HUES6 (cell line): ENCODE measurements at regions not wholly inside any gene's neighbourhood (a gene's known extent, or its start where the extent isn't known, plus 50 kb on each side); places are given as distances from the start of the nearest gene placed in this dataset.
"Not testable (repeated sequence)": the region's sequence is repeated elsewhere in the genome, so short reads cannot be mapped to it uniquely, and the experiment has no call there.

Experiments
- H3K27ac ChIP-seq: 2 replicates; pipeline ENCODE4 v1.7.0; 2013; ENCODE audit warnings: low read depth, mild to moderate bottlenecking, low read length, inconsistent platforms
- H3K27me3 ChIP-seq: 2 replicates; pipeline ENCODE4 v1.6.1; 2013; ENCODE audit warnings: low read length; ENCODE audit not compliant: control insufficient read depth, insufficient read depth
- H3K36me3 ChIP-seq: 2 replicates; pipeline ENCODE4 v1.6.1; 2013; ENCODE audit warnings: low read length; ENCODE audit not compliant: control insufficient read depth, insufficient read depth
- H3K4me1 ChIP-seq: 2 replicates; pipeline ENCODE4 v1.6.1; 2013; ENCODE audit warnings: low read length; ENCODE audit not compliant: control insufficient read depth, insufficient read depth
- H3K4me3 ChIP-seq: 2 replicates; pipeline ENCODE4 v1.5.1; 2013; ENCODE audit warnings: low read depth, low read length
- H3K9ac ChIP-seq: one replicate; pipeline ENCODE4 v1.6.1; 2013; ENCODE audit warnings: mild to moderate bottlenecking, low read length
- H3K9me3 ChIP-seq: 2 replicates; pipeline ENCODE4 v1.6.1; 2013; ENCODE audit warnings: low read depth, low read length; ENCODE audit not compliant: control insufficient read depth, insufficient read depth

- no peak overlapping the region for H3K27ac ChIP-seq
- peaks cover 31% of the 10 kb centered on the region for H3K9me3 ChIP-seq
Observed at GRCh38 chr11:103730131-103730940, 306.1 kb upstream of the DDI1 start.

GRCh38 chr11:103731670-103732069 lies 304.8 kb upstream of the DDI1 start:
- no peaks in the 10 kb centered on the region for H3K36me3 ChIP-seq
- no peaks in the 10 kb centered on the region for H3K27me3 ChIP-seq
- no peak overlapping the region for H3K9ac ChIP-seq
- no peaks in the 10 kb centered on the region for H3K4me1 ChIP-seq
- no peak overlapping the region for H3K27ac ChIP-seq
- H3K9me3 ChIP-seq: peaks cover 20% of the 10 kb centered on the region
- H3K4me3 ChIP-seq: no peak overlapping the region

More at GRCh38 chr11:103730131-103730940, 306.1 kb upstream of the DDI1 start:
- H3K36me3 ChIP-seq: no peaks in the 10 kb centered on the region
- H3K27me3 ChIP-seq: no peaks in the 10 kb centered on the region
- no peaks in the 10 kb centered on the region for H3K4me1 ChIP-seq
- H3K4me3 ChIP-seq: no peak overlapping the region
- no peak overlapping the region for H3K9ac ChIP-seq

GRCh38 chr11:103733889-103734288 lies 302.6 kb upstream of the DDI1 start:
- no peaks in the 10 kb centered on the region for H3K9me3 ChIP-seq

GRCh38 chr11:103735497-103736032 lies 300.9 kb upstream of the DDI1 start:
- H3K9ac ChIP-seq: no peak overlapping the region
- H3K4me3 ChIP-seq: no peak overlapping the region
- H3K4me1 ChIP-seq: peaks cover 12% of the 10 kb centered on the region
- H3K27me3 ChIP-seq: no peaks in the 10 kb centered on the region
- H3K9me3 ChIP-seq: no peaks in the 10 kb centered on the region
- no peak overlapping the region for H3K27ac ChIP-seq
- H3K36me3 ChIP-seq: no peaks in the 10 kb centered on the region

More at GRCh38 chr11:103733889-103734288, 302.6 kb upstream of the DDI1 start:
- Histone ChIP-seq H3K4me3 (no peak overlapping the region), H3K9ac (no peak overlapping the region), H3K4me1 (peaks cover 11% of the 10 kb centered on the region), H3K27ac (no peak overlapping the region), H3K27me3 (no peaks in the 10 kb centered on the region), H3K36me3 (no peaks in the 10 kb centered on the region)

- Histone ChIP-seq H3K27me3 (no peaks in the 10 kb centered on the region), H3K4me1 (peaks cover 12% of the 10 kb centered on the region), H3K27ac (no peak overlapping the region), H3K9me3 (no peaks in the 10 kb centered on the region), H3K36me3 (no peaks in the 10 kb centered on the region), H3K9ac (no peak overlapping the region), H3K4me3 (no peak overlapping the region)
Observed at GRCh38 chr11:103736315-103737036, 300.0 kb upstream of the DDI1 start.

- Histone ChIP-seq H3K9me3 (no peaks in the 10 kb centered on the region), H3K36me3 (no peaks in the 10 kb centered on the region)
Observed at GRCh38 chr11:103737037-103737622, 299.3 kb upstream of the DDI1 start.

GRCh38 chr11:103737747-103738146 lies 298.7 kb upstream of the DDI1 start:
- peaks cover 12% of the 10 kb centered on the region for H3K4me1 ChIP-seq
- no peak overlapping the region for H3K9ac ChIP-seq
- no peak overlapping the region for H3K27ac ChIP-seq
- H3K4me3 ChIP-seq: no peak overlapping the region
- H3K36me3 ChIP-seq: no peaks in the 10 kb centered on the region
- no peaks in the 10 kb centered on the region for H3K27me3 ChIP-seq
- H3K9me3 ChIP-seq: no peaks in the 10 kb centered on the region

More at GRCh38 chr11:103737037-103737622, 299.3 kb upstream of the DDI1 start:
- no peak overlapping the region for H3K9ac ChIP-seq
- no peaks in the 10 kb centered on the region for H3K27me3 ChIP-seq
- peaks cover 12% of the 10 kb centered on the region for H3K4me1 ChIP-seq
- H3K4me3 ChIP-seq: no peak overlapping the region
- no peak overlapping the region for H3K27ac ChIP-seq

- H3K9me3 ChIP-seq, H3K36me3 ChIP-seq, H3K27me3 ChIP-seq: not testable (repeated sequence)
- Histone ChIP-seq H3K4me3 (peak overlapping the region; percentile 55), H3K9ac (peak overlapping the region; percentile 82), H3K27ac (peak overlapping the region; percentile 74; the same call in 1 of the 2 replicates), H3K4me1 (peaks cover 12% of the 10 kb centered on the region)
Observed at GRCh38 chr11:103739074-103739796, 297.2 kb upstream of the DDI1 start.

- no peak overlapping the region for H3K27ac ChIP-seq
- H3K4me3 ChIP-seq: no peak overlapping the region
- peaks cover 5% of the 10 kb centered on the region; the same call in 1 of the 2 replicates for H3K9me3 ChIP-seq
- H3K27me3 ChIP-seq: no peaks in the 10 kb centered on the region
- H3K36me3 ChIP-seq: no peaks in the 10 kb centered on the region
- no peak overlapping the region for H3K9ac ChIP-seq
- H3K4me1 ChIP-seq: no peaks in the 10 kb centered on the region
Observed at GRCh38 chr11:103744496-103745153, 291.8 kb upstream of the DDI1 start.

- no peaks in the 10 kb centered on the region for H3K36me3 ChIP-seq
Observed at GRCh38 chr11:103749158-103749557, 287.3 kb upstream of the DDI1 start.

More at GRCh38 chr11:103749158-103749557, 287.3 kb upstream of the DDI1 start:
- no peaks in the 10 kb centered on the region for H3K4me1 ChIP-seq
- H3K9me3 ChIP-seq: peaks cover 5% of the 10 kb centered on the region; the same call in 1 of the 2 replicates
- H3K27me3 ChIP-seq: no peaks in the 10 kb centered on the region
- H3K27ac ChIP-seq: no peak overlapping the region
- H3K4me3 ChIP-seq: no peak overlapping the region
- H3K9ac ChIP-seq: no peak overlapping the region
